Stimulated activated CD8-positive, alpha-beta memory T cell treated with anti-CD3 and anti-CD28 coated beads, Interleukin-7, amount 100 ng/mL, for 48 hours (primary cell): ENCODE measurements at regions not wholly inside any gene's neighbourhood (a gene's known extent, or its start where the extent isn't known, plus 50 kb on each side); places are given as distances from the start of the nearest gene placed in this dataset.

ENCODE experiments used
- DNase-seq, 2 donors: peaks; one replicate each; pipeline ENCODE4 v3.0.0-alpha.2; 2020; ENCODE audit warnings: low read depth in 1 of 2; ENCODE audit errors: extremely low read depth in 1 of 2

- DNase-seq = no peak
Observed at GRCh38 chr10:56715262-56715661, 354.2 kb upstream of the ZWINT start.

- no peak for DNase-seq
Observed at GRCh38 chr10:56698506-56698905, 337.4 kb upstream of the ZWINT start.

- no peak for DNase-seq
Observed at GRCh38 chr10:56679578-56679977, 318.5 kb upstream of the ZWINT start.

- DNase-seq = no peak
Observed at GRCh38 chr10:56662765-56663447, 301.8 kb upstream of the ZWINT start.

- DNase-seq = no peak
Observed at GRCh38 chr10:56653289-56653688, 292.2 kb upstream of the ZWINT start.

- no peak for DNase-seq
Observed at GRCh38 chr10:56646329-56647111, 285.5 kb upstream of the ZWINT start.

- no peak for DNase-seq
Observed at GRCh38 chr10:56633876-56634452, 272.9 kb upstream of the ZWINT start.

- no peak for DNase-seq
Observed at GRCh38 chr10:56632537-56632936, 271.5 kb upstream of the ZWINT start.

- DNase-seq = no peak
Observed at GRCh38 chr10:56624082-56624481, 263.0 kb upstream of the ZWINT start.

- no peak for DNase-seq
Observed at GRCh38 chr10:56623064-56623463, 262.0 kb upstream of the ZWINT start.

GRCh38 chr10:56622335-56622973 is 261.4 kb upstream of the ZWINT start:
- no peak for DNase-seq

- DNase-seq = no peak
Observed at GRCh38 chr10:56606202-56606601, 245.1 kb upstream of the ZWINT start.

GRCh38 chr10:56605051-56605450 is 244.0 kb upstream of the ZWINT start:
- DNase-seq = no peak

- DNase-seq = no peak
Observed at GRCh38 chr10:56604624-56605023, 243.6 kb upstream of the ZWINT start.

- no peak for DNase-seq
Observed at GRCh38 chr10:56599201-56599600, 238.1 kb upstream of the ZWINT start.

- DNase-seq = no peak
Observed at GRCh38 chr10:56596257-56596656, 235.2 kb upstream of the ZWINT start.

GRCh38 chr10:56593120-56593519 is 232.1 kb upstream of the ZWINT start:
- DNase-seq = no peak

- no peak for DNase-seq
Observed at GRCh38 chr10:56586461-56586891, 225.4 kb upstream of the ZWINT start.

GRCh38 chr10:56585447-56586171 is 224.6 kb upstream of the ZWINT start:
- DNase-seq = no peak

GRCh38 chr10:56583316-56583715 is 222.3 kb upstream of the ZWINT start:
- no peak for DNase-seq

- DNase-seq = no peak
Observed at GRCh38 chr10:56567580-56567979, 206.5 kb upstream of the ZWINT start.
